K562 (cell line): ENCODE measurements at regions not wholly inside any gene's neighbourhood (a gene's known extent, or its start where the extent isn't known, plus 50 kb on each side); places are given as distances from the start of the nearest gene placed in this dataset.
A peak's percentile ranks its signal among the peaks of the same experiment; 100 is the strongest.

Source experiments
- ATAC-seq: fragments of 200-7000 bp; cut with Tn5 transposase; 3 replicates; pipeline ENCODE4 v1.9.1; 2020; ENCODE audit warnings: moderate library complexity
- BruUV-seq: library from RNA; stranded (reverse); fragments of 400-500 nt; replicated peaks from 2 replicates; lab custom pipeline; 2021; lab: Mats Ljungman, UMichigan
- CTCF ChIA-PET: fragments of 300-600 bp; formaldehyde crosslinking; extraction: SDS; loops from one replicate; lab custom pipeline; 2021; ENCODE audit warnings: low intra/inter-chr PET ratio; lab: Yijun Ruan, JAX
- POLR2A ChIA-PET: fragments of 300-600, 350-650 bp; sonication (Branson Sonifier 250); formaldehyde crosslinking; extraction: SDS; loops from one replicate; lab custom pipeline; 2021; ENCODE audit warnings: antibody characterized with exemption, inconsistent platforms; lab: Yijun Ruan, JAX
- DNase-seq, 4 experiments: peaks; one replicate each; pipeline versions ENCODE4 v3.0.0 to v3.0.0-alpha.2; 2011 to 2018; ENCODE audit warnings: low spot score in 3 of 4, mixed read lengths in 3 of 4; ENCODE audit errors: extremely low read depth in 1 of 4
- FAIRE-seq: peaks from 2 replicates; lab custom pipeline; 2011; peaks lifted over from hg19 to GRCh38; lab: Jason Lieb, UNC
- H2AFZ ChIP-seq: 2 replicates; pipeline ENCODE4 v1.6.0; 2011; ENCODE audit warnings: low read depth, low read length, control low read depth, inconsistent platforms
- H3K27ac ChIP-seq: fragments of 200-600 bp; 3 replicates; pipeline ENCODE4 v1.8.0; 2011; ENCODE audit warnings: low read depth, mild to moderate bottlenecking, control low read depth, inconsistent platforms, low read length, moderate library complexity, mixed read lengths; ENCODE audit errors: extremely low read depth
- H3K27me3 ChIP-seq, 2 experiments: fragments of 300-600 bp in 1 of 2; 2 replicates in 1 of 2; 3 replicates in 1 of 2; pipeline versions ENCODE4 v1.6.0 to v1.8.0; 2011; ENCODE audit warnings: inconsistent platforms in 2 of 2, low read length in 2 of 2, mild to moderate bottlenecking in 1 of 2, mixed read lengths in 1 of 2, moderate library complexity in 1 of 2; ENCODE audit not compliant: control insufficient read depth in 2 of 2, insufficient read depth in 2 of 2
- H3K36me3 ChIP-seq: fragments of 300-600 bp; 3 replicates; pipeline ENCODE4 v1.8.0; 2011; ENCODE audit warnings: mild to moderate bottlenecking, low read length, inconsistent platforms; ENCODE audit not compliant: control insufficient read depth, insufficient read depth
- H3K4me1 ChIP-seq, 2 experiments: fragments of 200-600 bp in 1 of 2; replicated peaks in 1 of 2; 2 replicates in 1 of 2; 3 replicates in 1 of 2; pipeline versions ENCODE4 v1.5.1 to v1.8.0; 2011; ENCODE audit warnings: inconsistent platforms in 2 of 2, low read length in 2 of 2, mild to moderate bottlenecking in 1 of 2, mixed read lengths in 1 of 2, moderate library complexity in 1 of 2; ENCODE audit not compliant: control insufficient read depth in 2 of 2, insufficient read depth in 2 of 2
- H3K4me2 ChIP-seq: 2 replicates; pipeline ENCODE4 v1.6.1; 2011; ENCODE audit warnings: low read length, control low read depth, inconsistent platforms, mixed read lengths; ENCODE audit not compliant: insufficient read depth
- H3K4me3 ChIP-seq: fragments of 200-600 bp; sonication (generic), shearing (Covaris generic); 2 replicates; pipeline ENCODE4 v1.5.1; 2016; ENCODE audit warnings: control low read depth, inconsistent platforms
- H3K79me2 ChIP-seq: fragments of 200-600 bp; 3 replicates; pipeline ENCODE4 v1.8.0; 2011; ENCODE audit warnings: low read length, inconsistent platforms; ENCODE audit not compliant: control insufficient read depth, insufficient read depth
- H3K9ac ChIP-seq, 2 experiments: 2 replicates each; pipeline versions ENCODE4 v1.6.0 to v1.6.1; 2011; ENCODE audit warnings: low read depth in 2 of 2, low read length in 2 of 2, control low read depth in 1 of 2, inconsistent platforms in 1 of 2, mild to moderate bottlenecking in 1 of 2, mixed read lengths in 1 of 2; ENCODE audit not compliant: insufficient read depth in 1 of 2
- H3K9me1 ChIP-seq: one replicate; pipeline ENCODE4 v1.6.0; 2011; ENCODE audit warnings: inconsistent platforms, mild to moderate bottlenecking, low read length, moderate library complexity; ENCODE audit not compliant: control insufficient read depth, insufficient read depth
- H3K9me3 ChIP-seq: replicated peaks from 2 replicates; pipeline ENCODE4 v1.5.1; 2011; ENCODE audit warnings: low read depth, low read length, inconsistent platforms; ENCODE audit not compliant: control insufficient read depth, insufficient read depth
- H4K20me1 ChIP-seq: replicated peaks from 2 replicates; pipeline ENCODE4 v1.6.1; 2011; ENCODE audit warnings: low read length, inconsistent platforms, mixed read lengths; ENCODE audit not compliant: control insufficient read depth, insufficient read depth
- ADNP ChIP-seq: fragments of 200-800 bp; sonication (Bioruptor generic); IDR thresholded peaks from 2 replicates; pipeline ENCODE4 v1.6.1; 2016; ENCODE audit warnings: missing genetic modification characterization, missing compliant biosample characterization
- BCOR ChIP-seq: fragments of 450-650 bp; IDR thresholded peaks from 2 replicates; pipeline ENCODE4 v1.6.1; 2016
- CTCFL ChIP-seq: IDR thresholded peaks from 2 replicates; pipeline ENCODE4 v1.6.1; 2011; ENCODE audit warnings: borderline replicate concordance, low read depth, mild to moderate bottlenecking, moderate library complexity, low read length; ENCODE audit not compliant: insufficient read depth, poor library complexity, severe bottlenecking
- HDAC2 ChIP-seq: fragments of 450-650 bp; IDR thresholded peaks from 2 replicates; pipeline ENCODE4 v1.6.1; 2016; ENCODE audit warnings: mild to moderate bottlenecking
- MBD1 ChIP-seq: fragments of 250-450 bp; sonication (Bioruptor Pico); IDR thresholded peaks from 2 replicates; pipeline ENCODE4 v1.8.0; 2022; ENCODE audit warnings: inconsistent platforms
- PHB2 ChIP-seq: fragments of 450-650 bp; IDR thresholded peaks from 2 replicates; pipeline ENCODE4 v1.6.1; 2017; ENCODE audit warnings: low read depth
- PYGO2 ChIP-seq: fragments of 450-650 bp; IDR thresholded peaks from 2 replicates; pipeline ENCODE4 v1.6.1; 2016; ENCODE audit warnings: mild to moderate bottlenecking, missing genetic modification characterization, moderate library complexity, missing compliant biosample characterization
- RBM25 ChIP-seq: fragments of 200-400 bp; formaldehyde crosslinking; IDR thresholded peaks from 2 replicates; pipeline ENCODE4 v1.6.1; 2018; ENCODE audit warnings: low read length, low read depth, moderate library complexity; ENCODE audit not compliant: severe bottlenecking
- TCFL5 ChIP-seq: fragments of 250-450 bp; sonication (Bioruptor Pico); conservative IDR thresholded peaks from 2 replicates; pipeline ENCODE4 v1.6.1; 2021; ENCODE audit warnings: mild to moderate bottlenecking, moderate library complexity, matching md5 sums
- ZBTB33 ChIP-seq: sonication (generic); formaldehyde crosslinking; IDR thresholded peaks from 2 replicates; pipeline ENCODE4 v1.8.1; 2023; ENCODE audit warnings: mild to moderate bottlenecking, missing genetic modification reagents
- ZNF140 ChIP-seq: fragments of 250-450 bp; sonication (Bioruptor Pico); IDR thresholded peaks from 2 replicates; pipeline ENCODE4 v1.8.0; 2021; ENCODE audit warnings: moderate library complexity, mild to moderate bottlenecking, inconsistent platforms
- ZNF239 ChIP-seq: fragments of 250-450 bp; sonication (Bioruptor Pico); IDR thresholded peaks from 2 replicates; pipeline ENCODE4 v1.4.0; 2020; ENCODE audit warnings: mild to moderate bottlenecking
- ZNF263 ChIP-seq: sonication (generic); formaldehyde crosslinking; IDR thresholded peaks from 2 replicates; pipeline ENCODE4 v1.8.0; 2022; ENCODE audit warnings: mild to moderate bottlenecking, missing genetic modification reagents, borderline replicate concordance
- ZNF764 ChIP-seq: fragments of 250-450 bp; sonication (Bioruptor Pico); IDR thresholded peaks from 2 replicates; pipeline ENCODE4 v1.4.0; 2020; ENCODE audit warnings: low read depth, mild to moderate bottlenecking, moderate library complexity
- WGBS: fragments of 100-300 bp; shearing (Covaris generic); methylation state at CpG from one replicate; pipeline ENCODE4 v1.1.6; 2016; ENCODE audit warnings: low coverage, mixed read lengths; ENCODE audit not compliant: insufficient coverage; ENCODE audit errors: missing lambda C conversion rate; 5-methylcytosine and 5-hydroxymethylcytosine counted together
- in situ Hi-C: fragments of 300-500 bp; cut with MboI; formaldehyde crosslinking; loops from 4 replicates; pipeline ENCODE4 v1.15.0; 2018; ENCODE audit warnings: inconsistent platforms, mixed read lengths
- intact Hi-C: fragments of 100-400 bp; cut with micrococcal nuclease; formaldehyde crosslinking; loops from 2 replicates; pipeline ENCODE4 v1.14.2; 2022
- TF ChIP-seq, protein P1 (sequence below): fragments of 450-650 bp; formaldehyde crosslinking; IDR thresholded peaks from 2 replicates; pipeline ENCODE4 v1.4.0; 2020; ENCODE audit warnings: mild to moderate bottlenecking

DNA sequence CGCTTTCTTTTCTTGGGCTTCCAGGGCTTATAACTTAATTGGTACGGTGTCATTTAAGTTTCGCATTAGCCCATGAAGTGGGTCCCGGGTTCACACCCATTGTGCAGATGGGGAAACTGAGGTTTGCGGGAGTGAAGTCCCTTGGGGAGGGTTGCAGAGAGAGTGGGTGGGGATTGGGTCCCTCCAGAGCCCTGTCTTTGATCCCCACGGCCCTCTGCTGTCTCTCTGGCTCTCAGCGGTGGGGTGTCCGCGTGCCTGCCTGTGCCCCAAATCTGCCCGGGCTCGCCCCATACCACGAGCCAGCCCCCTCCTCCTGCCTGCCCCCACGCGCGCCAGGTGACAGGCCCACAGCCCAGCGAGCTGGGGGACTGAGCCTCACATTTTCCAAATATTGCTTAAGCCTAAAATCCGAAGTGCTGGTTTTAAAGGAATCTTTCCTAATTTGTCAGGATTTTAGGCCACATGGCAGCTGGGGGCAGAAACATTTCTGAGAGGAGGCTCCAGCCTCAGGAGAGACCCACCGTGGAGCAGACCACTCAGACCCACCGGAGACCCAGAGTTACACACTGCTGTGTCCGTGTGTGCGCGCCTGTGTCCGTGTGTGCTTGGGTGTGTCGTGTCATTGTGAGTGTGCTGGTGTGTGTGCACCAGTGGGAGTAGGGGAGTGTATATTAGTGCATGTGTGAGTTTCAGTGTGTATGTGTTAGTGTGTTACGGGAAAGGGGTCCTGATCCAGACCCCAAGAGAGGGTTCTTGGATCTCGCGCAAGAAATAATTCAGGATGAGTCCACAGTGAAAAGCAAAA is 159.5 kb upstream of the IER5L start:
- 77% methylated on average over 24 of the region's 27 CpGs for WGBS
- peak; percentile 81; the same call in 1 of the 2 replicates for TF ChIP-seq HDAC2
- no peak for TF ChIP-seq TCFL5 (CRISPR knock-in tag)
- peak; percentile 74 for TF ChIP-seq RBM25
- TF ChIP-seq PHB2: no peak
- TF ChIP-seq CTCFL: no peak
- peak; percentile 96 for TF ChIP-seq BCOR
- no peak for TF ChIP-seq PYGO2
- TF ChIP-seq, protein P1, sequence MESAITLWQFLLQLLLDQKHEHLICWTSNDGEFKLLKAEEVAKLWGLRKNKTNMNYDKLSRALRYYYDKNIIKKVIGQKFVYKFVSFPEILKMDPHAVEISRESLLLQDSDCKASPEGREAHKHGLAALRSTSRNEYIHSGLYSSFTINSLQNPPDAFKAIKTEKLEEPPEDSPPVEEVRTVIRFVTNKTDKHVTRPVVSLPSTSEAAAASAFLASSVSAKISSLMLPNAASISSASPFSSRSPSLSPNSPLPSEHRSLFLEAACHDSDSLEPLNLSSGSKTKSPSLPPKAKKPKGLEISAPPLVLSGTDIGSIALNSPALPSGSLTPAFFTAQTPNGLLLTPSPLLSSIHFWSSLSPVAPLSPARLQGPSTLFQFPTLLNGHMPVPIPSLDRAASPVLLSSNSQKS (CRISPR knock-in tag): no peak
- no peak for TF ChIP-seq ZNF239 (CRISPR knock-in tag)
- peak; percentile 90 for TF ChIP-seq ADNP
- no peak for TF ChIP-seq ZNF764
- TF ChIP-seq ZNF140 (CRISPR knock-in tag): no peak
- TF ChIP-seq ZBTB33 (CRISPR knock-in tag): peak; percentile 67; the same call in 1 of the 2 replicates
- no peak for TF ChIP-seq ZNF263 (CRISPR knock-in tag)
- TF ChIP-seq MBD1 (CRISPR knock-in tag): 0 out of 2 replicates have a peak, but pooled peaks have one; percentile 29

More for the DNA sequence above, 159.5 kb upstream of the IER5L start:
- Histone ChIP-seq H3K9me3 (no peaks in the 10 kb centered on the region), H3K27ac (no peak overlapping the region), H3K4me1 (peaks cover 14 to 45% of the 10 kb centered on the region in 2 experiments), H4K20me1 (no peaks in the 10 kb centered on the region), H3K27me3 (no peaks in the 10 kb centered on the region), H3K36me3 (no peaks in the 10 kb centered on the region), H2AFZ (peak overlapping the region; percentile 62; the same call in 1 of the 2 replicates), H3K4me3 (no peak overlapping the region), H3K9me1 (no peaks in the 10 kb centered on the region), H3K9ac (peak overlapping the region in 1 of 2 experiments; percentile 85; a peak in 1 of 4 replicates), H3K79me2 (no peaks in the 10 kb centered on the region), H3K4me2 (no peak overlapping the region)
- POLR2A ChIA-PET: interaction anchor here (0.7 kb wide), 1 partner anchor 159 kb away, joined by 3 read pairs; no protein-coding TSS in a partner anchor
- intact Hi-C loops (no loop called here), in situ Hi-C loops (loop anchor here (25.0 kb wide), 1 partner anchor 275 kb away; the partner anchor contains the start of gene C9orf50)
- CTCF ChIA-PET: no interaction called here
- no TSS peak for BruUV-seq
- ATAC-seq: no peak
- FAIRE-seq: no peak
- DNase-seq: no peak
